ENCODE measurements at regions not wholly inside any gene's neighbourhood (a gene's known extent, or its start where the extent isn't known, plus 50 kb on each side); places are given as distances from the start of the nearest gene placed in this dataset.
"Not testable (repeated sequence)": the region's sequence is repeated elsewhere in the genome, so short reads cannot be mapped to it uniquely, and the experiment has no call there.

DNA sequence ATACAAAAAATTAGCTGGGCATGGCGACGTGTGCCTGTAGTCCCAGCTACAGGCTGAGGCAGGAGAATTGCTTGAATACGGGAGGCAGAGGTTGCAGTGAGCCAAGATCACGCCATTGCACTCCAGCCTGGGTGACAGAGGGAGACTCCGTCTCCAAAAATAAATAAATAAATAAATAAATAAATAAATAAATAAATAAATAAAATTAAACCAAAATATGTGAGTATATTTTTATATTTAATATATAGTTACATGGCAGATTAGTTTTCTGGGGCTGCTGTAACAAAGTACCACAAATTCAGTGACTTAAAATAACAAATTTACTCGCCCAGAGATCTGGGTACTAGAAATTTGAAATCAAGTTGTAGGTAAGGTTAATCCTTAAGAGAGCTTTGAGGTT is 84.2 kb upstream of the ANXA10 start:
- H3K36me3 ChIP-seq (replicated peaks in 1 of 2; ENCODE audit: control insufficient read depth in 1 of 2, insufficient read depth in 2 of 2, low read length in 2 of 2); FAIRE-seq; H3K79me2 ChIP-seq (ENCODE audit: insufficient read depth, low read length); H3K4me2 ChIP-seq (ENCODE audit: low read depth, low read length); H3K27ac ChIP-seq (ENCODE audit: extremely low read length, insufficient read depth, low read length); H4K20me1 ChIP-seq (ENCODE audit: insufficient read depth, low read length); intact Hi-C loops (cut with micrococcal nuclease; ENCODE audit: unreplicated experiment); H3K9me3 ChIP-seq (ENCODE audit: low read length); H3K4me1 ChIP-seq (ENCODE audit: insufficient read depth, low read length); H3K9ac ChIP-seq (ENCODE audit: insufficient read depth, low read depth, low read length); H3K4me3 ChIP-seq (replicated peaks in 1 of 3; ENCODE audit: insufficient read depth in 1 of 3, low read depth in 2 of 3, low read length in 3 of 3); DNase-seq (ENCODE audit: low spot score); in situ Hi-C loops (cut with HindIII; ENCODE audit: extremely low pct_ligation_motif_present, low pct_unique_long_range_greater_than_20kb); CTCF ChIA-PET (ENCODE audit: low intra/inter-chr PET ratio, low total read pairs); H3K27me3 ChIP-seq (ENCODE audit: control insufficient read depth in 1 of 2, insufficient read depth in 2 of 2, low read length in 2 of 2); POLR2A ChIA-PET; BruUV-seq (replicated peaks); ATAC-seq; H2AFZ ChIP-seq (ENCODE audit: low read length): not testable (repeated sequence)
- 22% methylated on average over 6 of the region's 6 CpGs for WGBS (ENCODE audit: low lambda C conversion rate)

- BruUV-seq (replicated peaks), result no TSS peak
- Histone ChIP-seq H4K20me1 (ENCODE audit: insufficient read depth, low read length) (no peaks in the 10 kb centered on the region), H3K27ac (ENCODE audit: extremely low read length, insufficient read depth, low read length) (no peak overlapping the region), H3K9ac (ENCODE audit: insufficient read depth, low read depth, low read length) (no peak overlapping the region), H3K36me3 (replicated peaks in 1 of 2; ENCODE audit: control insufficient read depth in 1 of 2, insufficient read depth in 2 of 2, low read length in 2 of 2) (no peaks in the 10 kb centered on the region), H3K27me3 (ENCODE audit: control insufficient read depth in 1 of 2, insufficient read depth in 2 of 2, low read length in 2 of 2) (no peaks in the 10 kb centered on the region), H3K4me1 (ENCODE audit: insufficient read depth, low read length) (no peaks in the 10 kb centered on the region), H3K79me2 (ENCODE audit: insufficient read depth, low read length) (no peaks in the 10 kb centered on the region), H2AFZ (ENCODE audit: low read length) (no peak overlapping the region), H3K4me2 (ENCODE audit: low read depth, low read length) (no peak overlapping the region), H3K9me3 (ENCODE audit: low read length) (peaks cover 73% of the 10 kb centered on the region), H3K4me3 (replicated peaks in 1 of 3; ENCODE audit: insufficient read depth in 1 of 3, low read depth in 2 of 3, low read length in 3 of 3) (no peak overlapping the region)
- ChIA-PET POLR2A (no interaction called here), CTCF (ENCODE audit: low intra/inter-chr PET ratio, low total read pairs) (no interaction called here)
- intact Hi-C loops (cut with micrococcal nuclease; ENCODE audit: unreplicated experiment) (no loop called here), in situ Hi-C loops (cut with HindIII; ENCODE audit: extremely low pct_ligation_motif_present, low pct_unique_long_range_greater_than_20kb) (no loop called here)
- DNase-seq (ENCODE audit: low spot score) (no peak), FAIRE-seq (no peak), ATAC-seq (no peak)
- no peak for TF ChIP-seq ZNF337 (CRISPR knock-in tag; IDR thresholded peaks at IDR 0.05; ENCODE audit: borderline replicate concordance, low read depth)
- no peak for TF ChIP-seq ZNF225 (CRISPR knock-in tag; IDR thresholded peaks at IDR 0.05)
- 0% methylated on average over 1 of the region's 1 CpG for WGBS (ENCODE audit: low lambda C conversion rate)
Observed at GRCh38 chr4:168019019-168019651, 73.2 kb upstream of the ANXA10 start.

DNA sequence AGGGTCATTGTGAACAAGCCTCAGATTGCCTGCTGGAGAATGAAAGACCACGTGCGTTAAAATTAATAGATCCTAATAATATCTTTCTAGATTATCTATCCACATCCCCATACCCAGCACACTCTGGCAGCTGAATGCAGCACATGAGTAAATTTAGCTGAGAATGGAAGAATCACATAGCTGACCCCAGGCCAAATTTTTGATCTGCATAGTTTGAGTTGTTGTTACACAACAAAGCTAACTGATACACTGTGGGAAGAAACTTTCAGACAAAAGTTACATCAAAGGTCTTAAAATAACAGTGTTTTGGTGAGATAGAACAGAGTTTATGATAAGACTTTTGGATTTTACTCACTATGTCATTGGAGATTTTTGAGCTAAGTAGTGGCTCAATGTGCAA is 72.4 kb upstream of the ANXA10 start:
- Histone ChIP-seq H3K4me3 (replicated peaks in 1 of 3; ENCODE audit: insufficient read depth in 1 of 3, low read depth in 2 of 3, low read length in 3 of 3) (no peak overlapping the region), H3K27me3 (ENCODE audit: control insufficient read depth in 1 of 2, insufficient read depth in 2 of 2, low read length in 2 of 2) (no peaks in the 10 kb centered on the region), H3K4me2 (ENCODE audit: low read depth, low read length) (no peak overlapping the region), H4K20me1 (ENCODE audit: insufficient read depth, low read length) (no peaks in the 10 kb centered on the region), H3K27ac (ENCODE audit: extremely low read length, insufficient read depth, low read length) (no peak overlapping the region), H3K4me1 (ENCODE audit: insufficient read depth, low read length) (no peaks in the 10 kb centered on the region), H3K9me3 (ENCODE audit: low read length) (peaks cover 69% of the 10 kb centered on the region), H3K9ac (ENCODE audit: insufficient read depth, low read depth, low read length) (no peak overlapping the region), H3K79me2 (ENCODE audit: insufficient read depth, low read length) (no peaks in the 10 kb centered on the region), H3K36me3 (replicated peaks in 1 of 2; ENCODE audit: control insufficient read depth in 1 of 2, insufficient read depth in 2 of 2, low read length in 2 of 2) (no peaks in the 10 kb centered on the region), H2AFZ (ENCODE audit: low read length) (no peak overlapping the region)
- POLR2A ChIA-PET, result no interaction called here
- 62% methylated on average over 2 of the region's 2 CpGs for WGBS (ENCODE audit: low lambda C conversion rate)
- no TSS peak for BruUV-seq (replicated peaks)
- ATAC-seq (no peak), DNase-seq (ENCODE audit: low spot score) (no peak), FAIRE-seq (no peak)
- CTCF ChIA-PET (ENCODE audit: low intra/inter-chr PET ratio, low total read pairs), result no interaction called here
- intact Hi-C loops (cut with micrococcal nuclease; ENCODE audit: unreplicated experiment), result no loop called here
- in situ Hi-C loops (cut with HindIII; ENCODE audit: extremely low pct_ligation_motif_present, low pct_unique_long_range_greater_than_20kb), result no loop called here
- no peak for TF ChIP-seq JUN (CRISPR knock-in tag; IDR thresholded peaks at IDR 0.05)
- TF ChIP-seq, protein P1, sequence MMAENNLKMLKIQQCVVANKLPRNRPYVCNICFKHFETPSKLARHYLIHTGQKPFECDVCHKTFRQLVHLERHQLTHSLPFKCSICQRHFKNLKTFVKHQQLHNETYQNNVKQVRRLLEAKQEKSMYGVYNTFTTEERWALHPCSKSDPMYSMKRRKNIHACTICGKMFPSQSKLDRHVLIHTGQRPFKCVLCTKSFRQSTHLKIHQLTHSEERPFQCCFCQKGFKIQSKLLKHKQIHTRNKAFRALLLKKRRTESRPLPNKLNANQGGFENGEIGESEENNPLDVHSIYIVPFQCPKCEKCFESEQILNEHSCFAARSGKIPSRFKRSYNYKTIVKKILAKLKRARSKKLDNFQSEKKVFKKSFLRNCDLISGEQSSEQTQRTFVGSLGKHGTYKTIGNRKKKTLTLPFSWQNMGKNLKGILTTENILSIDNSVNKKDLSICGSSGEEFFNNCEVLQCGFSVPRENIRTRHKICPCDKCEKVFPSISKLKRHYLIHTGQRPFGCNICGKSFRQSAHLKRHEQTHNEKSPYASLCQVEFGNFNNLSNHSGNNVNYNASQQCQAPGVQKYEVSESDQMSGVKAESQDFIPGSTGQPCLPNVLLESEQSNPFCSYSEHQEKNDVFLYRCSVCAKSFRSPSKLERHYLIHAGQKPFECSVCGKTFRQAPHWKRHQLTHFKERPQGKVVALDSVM (CRISPR knock-in tag; IDR thresholded peaks at IDR 0.05), result no peak
- no peak for TF ChIP-seq ZNF782 (CRISPR knock-in tag; IDR thresholded peaks at IDR 0.05; ENCODE audit: borderline replicate concordance)
- TF ChIP-seq ZKSCAN8 (CRISPR knock-in tag; IDR thresholded peaks at IDR 0.05; ENCODE audit: borderline replicate concordance), result no peak
- no peak for TF ChIP-seq ZSCAN29 (CRISPR knock-in tag; conservative IDR thresholded peaks at IDR 0.05)
- TF ChIP-seq ZNF547 (CRISPR knock-in tag; IDR thresholded peaks at IDR 0.05), result no peak

All from HepG2 (cell line).